ENCODE measurements at regions not wholly inside any gene's neighbourhood (a gene's known extent, or its start where the extent isn't known, plus 50 kb on each side); places are given as distances from the start of the nearest gene placed in this dataset.

- DNase-seq: no peak
Measured at GRCh38 chr11:32273931-32274330, 161.4 kb downstream of the WT1 start.

DNA sequence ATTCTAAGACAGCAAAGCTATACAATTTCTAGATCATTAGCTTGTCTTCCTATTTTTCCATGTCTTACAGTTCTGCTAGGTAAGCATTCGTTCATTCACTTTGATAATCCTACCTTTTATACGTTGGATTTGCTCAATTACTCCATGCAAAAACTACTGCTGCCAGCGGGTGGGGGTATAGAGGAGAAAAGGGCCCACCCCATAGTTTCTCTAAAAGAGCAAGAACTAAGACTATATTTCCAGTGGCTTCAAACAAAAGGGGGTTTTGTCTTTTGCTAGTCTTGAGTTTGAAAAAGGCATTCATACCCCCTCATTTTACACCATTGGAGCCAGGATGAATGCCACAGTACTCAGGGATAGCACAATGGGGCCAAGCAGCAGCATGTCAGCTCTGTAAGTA is 155.7 kb downstream of the WT1 start:
- DNase-seq: no peak

- no peak for DNase-seq
Measured at GRCh38 chr11:32280339-32280738, 155.0 kb downstream of the WT1 start.

DNA sequence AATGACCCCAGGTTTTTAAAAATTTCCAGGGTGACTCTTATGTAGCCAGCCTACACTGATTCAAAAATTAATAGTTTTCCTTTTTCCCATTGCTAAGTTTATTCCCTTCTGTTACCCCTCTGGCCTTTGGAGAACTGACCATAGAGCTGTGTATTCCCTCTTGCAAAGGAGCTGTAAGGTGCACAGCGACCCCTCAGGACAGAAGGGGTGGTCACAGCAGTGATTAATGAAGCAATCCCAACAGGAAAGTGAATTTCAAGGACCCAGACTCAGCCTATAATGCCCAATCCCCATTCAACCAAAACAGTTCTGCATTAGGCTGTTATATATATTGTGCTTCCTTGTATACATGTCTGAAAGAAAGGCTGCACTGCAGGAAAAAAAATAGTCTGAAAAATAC is 147.1 kb downstream of the WT1 start:
- no peak for DNase-seq

DNA sequence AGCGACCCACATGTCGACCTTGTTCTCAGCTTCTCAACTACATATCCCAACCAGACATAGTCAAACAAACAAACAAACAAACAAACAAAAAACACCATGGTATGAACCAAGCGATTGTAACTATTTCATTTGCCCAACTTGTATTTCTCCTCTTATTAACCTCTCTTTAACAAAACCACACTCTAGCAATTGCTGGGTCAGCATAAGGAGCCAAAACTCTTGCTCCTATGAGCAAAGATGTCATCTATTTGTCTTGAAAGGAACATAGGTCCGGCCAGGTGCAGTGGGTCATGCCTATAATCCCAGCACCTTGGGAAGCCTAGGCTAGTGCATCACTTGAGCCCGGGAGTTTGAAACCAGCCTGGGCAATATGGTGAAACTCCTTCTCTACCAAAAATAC is 145.6 kb downstream of the WT1 start:
- no peak for DNase-seq

- no peak for DNase-seq
Measured at GRCh38 chr11:32290783-32291182, 144.6 kb downstream of the WT1 start.

DNA sequence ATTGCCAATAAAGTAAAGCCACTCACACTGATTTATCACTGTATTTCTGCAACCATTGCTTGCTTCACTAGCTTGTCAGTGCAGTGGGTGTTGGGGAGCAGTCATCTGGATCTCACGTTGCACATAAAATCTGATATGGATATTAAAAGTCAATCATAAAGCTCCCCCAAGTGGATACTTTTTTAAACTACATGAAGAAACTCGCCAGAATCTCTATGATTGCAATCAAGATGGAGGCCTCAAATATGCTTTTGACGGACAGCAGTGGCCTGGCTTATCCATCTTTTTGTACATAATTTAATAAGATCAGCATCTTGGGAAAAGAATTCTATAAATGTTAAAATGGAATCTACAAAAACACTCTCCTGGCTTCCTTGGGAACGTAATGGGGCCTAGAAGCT is 137.7 kb downstream of the WT1 start:
- peak; percentile 21 for DNase-seq

DNA sequence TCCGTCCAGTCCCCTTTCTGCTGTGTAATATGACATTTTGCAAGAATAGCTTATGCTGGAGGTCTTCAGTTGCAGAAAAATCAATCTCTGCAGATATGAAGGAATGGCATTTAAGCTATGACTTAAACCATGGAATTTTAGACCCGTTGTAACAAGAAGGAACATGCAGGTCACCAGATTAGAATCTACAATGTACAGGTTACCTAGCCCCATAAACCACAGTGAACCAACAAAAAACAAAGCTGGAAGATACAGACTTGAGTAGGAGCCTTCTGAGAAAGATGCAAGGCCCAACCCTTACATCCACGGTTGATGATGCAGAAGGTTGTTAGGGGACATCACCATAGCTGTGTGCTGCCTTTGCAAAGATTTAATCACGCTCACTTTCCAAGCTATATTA is 132.5 kb downstream of the WT1 start:
- DNase-seq: no peak

DNA sequence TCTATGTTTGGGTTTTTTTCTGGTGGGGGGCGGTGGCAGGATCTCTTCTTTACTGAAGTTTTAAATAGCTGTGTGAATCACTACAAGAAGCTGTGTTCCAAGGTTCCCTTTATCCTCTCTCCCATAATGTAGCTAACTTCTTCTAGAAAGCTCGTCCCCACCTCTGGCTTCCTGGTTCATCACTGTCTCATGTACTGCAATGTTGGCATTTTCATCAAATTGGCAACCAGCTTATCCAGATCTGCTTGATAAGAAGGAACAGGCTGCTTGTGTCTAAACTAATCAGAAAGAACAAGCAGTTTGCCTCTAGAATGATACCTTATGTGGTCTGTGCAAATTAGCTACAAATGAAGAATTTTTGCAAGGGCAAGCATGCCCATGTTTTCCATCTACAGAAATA is 130.8 kb downstream of the WT1 start:
- DNase-seq: no peak

GRCh38 chr11:32305460-32305859 is 129.9 kb downstream of the WT1 start:
- DNase-seq: no peak

GRCh38 chr11:32307471-32307870 is 127.9 kb downstream of the WT1 start:
- no peak for DNase-seq

DNA sequence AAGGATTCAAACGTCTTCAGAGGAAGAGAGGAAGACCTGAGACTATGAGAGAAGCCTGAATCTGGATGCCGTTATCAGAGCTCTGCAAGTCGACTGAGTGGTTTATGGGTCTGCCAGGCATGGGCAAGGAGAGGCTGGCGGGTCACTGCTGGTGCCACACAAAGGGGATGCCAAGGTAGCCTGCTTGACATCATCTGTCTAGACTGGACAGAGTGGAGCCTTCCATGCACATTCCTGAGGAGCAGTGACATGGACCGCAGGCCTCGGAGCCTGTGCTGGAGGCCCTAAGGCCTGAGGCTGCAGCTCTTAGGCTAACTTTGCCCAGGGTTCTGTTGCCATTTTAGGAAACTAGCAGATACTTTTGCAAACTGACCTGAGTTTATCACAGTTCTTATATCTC is 127.4 kb downstream of the WT1 start:
- no peak for DNase-seq

DNA sequence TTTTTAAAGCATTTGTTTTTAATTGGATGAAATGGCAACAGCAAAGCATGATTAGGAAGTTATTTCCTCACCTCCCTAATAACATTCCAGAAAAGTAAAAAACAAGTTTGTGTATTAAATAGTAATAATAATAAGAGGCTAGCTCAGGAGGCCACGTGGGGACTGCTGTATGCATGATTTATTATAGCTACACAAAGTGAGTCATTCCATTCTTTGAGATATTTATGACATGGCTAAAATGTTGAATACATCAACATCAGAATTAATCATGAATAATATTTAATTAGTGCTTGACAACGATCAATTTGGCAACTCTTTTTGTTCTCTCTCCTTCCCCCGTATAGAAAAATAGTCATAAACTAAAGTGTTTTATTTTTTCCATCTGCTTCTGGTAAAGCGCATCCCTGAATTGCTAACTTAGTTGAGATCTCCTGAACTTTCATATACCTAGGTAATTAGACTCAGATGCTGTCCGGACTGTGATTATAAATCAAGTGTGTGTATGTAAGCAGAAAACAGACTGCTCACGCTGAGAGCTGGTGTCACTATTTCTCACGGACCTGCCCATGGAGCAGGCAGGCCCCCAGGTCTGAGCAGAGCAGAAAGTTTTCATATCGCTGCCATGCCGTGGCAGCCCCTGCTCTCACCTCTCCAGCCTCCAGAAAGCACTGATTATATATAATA is 125.7 kb downstream of the WT1 start:
- DNase-seq: no peak

DNA sequence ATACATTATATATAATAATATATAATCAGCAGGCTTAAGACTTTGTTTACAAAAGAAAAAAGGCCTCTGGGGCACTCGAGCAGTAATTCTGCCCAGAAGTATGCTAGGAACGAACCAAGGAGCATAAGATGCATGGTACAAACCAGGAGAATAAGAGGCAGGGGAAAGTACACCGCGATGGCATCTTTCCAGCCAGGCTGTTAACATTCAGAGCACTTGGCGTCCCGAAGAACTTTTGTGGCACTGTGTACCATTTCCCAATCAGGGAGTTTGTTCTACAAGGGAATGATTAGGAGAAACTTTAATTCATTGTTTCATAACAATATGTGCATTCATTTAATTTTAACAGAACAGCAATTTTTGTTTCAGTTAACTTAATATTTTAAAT is 125.1 kb downstream of the WT1 start:
- DNase-seq: no peak

DNA sequence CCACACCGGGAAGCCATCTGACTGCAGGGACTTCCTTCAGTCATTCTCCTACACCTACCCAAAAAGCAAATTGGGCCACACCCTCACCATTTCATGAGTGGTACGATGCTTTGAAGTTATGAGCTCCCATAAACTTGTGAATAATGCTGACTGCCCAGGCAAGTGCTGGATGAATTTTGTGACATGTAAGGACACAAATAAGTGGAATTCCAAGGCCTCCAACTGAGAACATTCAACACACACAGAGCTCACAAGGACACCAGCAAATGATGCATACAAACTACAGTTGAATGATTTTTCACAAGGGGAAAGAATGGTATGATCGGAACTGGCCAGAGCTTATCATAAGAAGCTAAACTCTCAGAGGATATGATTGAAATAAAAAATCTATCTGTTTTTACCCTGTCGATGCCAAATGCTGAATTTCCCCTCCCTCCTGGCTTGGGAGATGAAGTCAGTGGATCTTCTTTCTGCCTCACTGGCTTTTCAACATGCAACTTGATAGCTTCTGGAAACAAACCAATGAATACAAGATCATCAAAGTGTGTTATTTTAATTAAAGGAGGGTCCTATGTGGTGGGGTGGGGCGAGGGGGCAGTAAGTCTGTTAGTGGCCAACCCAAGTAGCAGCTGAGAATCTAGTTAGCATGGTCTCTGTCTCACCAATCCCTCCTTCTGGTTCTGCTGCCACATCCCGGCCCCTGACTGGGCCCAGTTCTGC is 123.8 kb downstream of the WT1 start:
- no peak for DNase-seq

GRCh38 chr11:32312206-32312817 is 123.0 kb downstream of the WT1 start:
- no peak for DNase-seq

DNA sequence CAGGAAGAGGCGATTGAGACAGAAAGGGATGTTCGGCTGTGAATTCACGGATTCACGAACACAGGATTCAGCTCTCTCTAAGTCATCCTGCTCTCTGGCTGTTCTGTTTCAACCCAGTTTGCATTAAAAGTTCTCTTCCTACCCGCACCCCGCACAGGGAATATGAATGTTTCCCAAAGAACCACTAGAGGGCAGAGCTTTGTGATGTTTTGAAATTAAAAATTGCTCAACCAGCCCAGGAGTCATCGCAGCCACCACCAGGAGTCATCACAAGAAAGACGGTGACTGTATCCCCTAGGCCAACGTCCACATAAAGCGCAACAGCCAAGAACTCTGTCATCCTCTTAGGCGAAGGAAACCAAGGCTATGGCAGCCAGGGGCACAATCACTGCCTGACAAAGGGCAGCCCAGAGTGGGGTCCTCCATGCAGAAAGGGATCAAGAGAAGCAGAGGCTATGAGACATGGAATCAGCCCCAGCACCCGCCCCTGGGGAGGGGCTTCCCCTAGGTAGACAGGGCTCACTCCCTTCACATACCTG is 122.4 kb downstream of the WT1 start:
- DNase-seq: no peak

DNA sequence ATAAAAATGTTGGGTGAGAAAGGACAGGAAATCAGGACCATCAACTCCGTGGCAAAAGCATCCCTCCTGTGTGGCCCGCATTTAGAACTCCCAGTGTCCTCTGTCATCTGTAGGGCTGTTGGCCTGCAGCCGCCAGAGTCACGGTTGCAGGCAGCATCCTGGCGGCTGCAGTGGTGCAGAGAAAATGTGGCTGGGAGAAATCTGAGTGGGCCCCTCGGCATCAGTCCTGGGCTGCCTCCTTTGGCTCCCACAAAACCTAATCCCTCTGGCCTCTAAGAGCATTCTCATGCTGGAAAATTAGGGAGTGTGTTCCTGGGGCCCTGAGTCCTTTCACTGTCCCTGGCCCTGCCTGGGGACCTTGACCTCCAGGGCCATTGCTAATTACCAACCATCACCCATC is 121.9 kb downstream of the WT1 start:
- DNase-seq: no peak

GRCh38 chr11:32315121-32315520 is 120.2 kb downstream of the WT1 start:
- DNase-seq: no peak

GRCh38 chr11:32316232-32316631 is 119.1 kb downstream of the WT1 start:
- no peak for DNase-seq

DNA sequence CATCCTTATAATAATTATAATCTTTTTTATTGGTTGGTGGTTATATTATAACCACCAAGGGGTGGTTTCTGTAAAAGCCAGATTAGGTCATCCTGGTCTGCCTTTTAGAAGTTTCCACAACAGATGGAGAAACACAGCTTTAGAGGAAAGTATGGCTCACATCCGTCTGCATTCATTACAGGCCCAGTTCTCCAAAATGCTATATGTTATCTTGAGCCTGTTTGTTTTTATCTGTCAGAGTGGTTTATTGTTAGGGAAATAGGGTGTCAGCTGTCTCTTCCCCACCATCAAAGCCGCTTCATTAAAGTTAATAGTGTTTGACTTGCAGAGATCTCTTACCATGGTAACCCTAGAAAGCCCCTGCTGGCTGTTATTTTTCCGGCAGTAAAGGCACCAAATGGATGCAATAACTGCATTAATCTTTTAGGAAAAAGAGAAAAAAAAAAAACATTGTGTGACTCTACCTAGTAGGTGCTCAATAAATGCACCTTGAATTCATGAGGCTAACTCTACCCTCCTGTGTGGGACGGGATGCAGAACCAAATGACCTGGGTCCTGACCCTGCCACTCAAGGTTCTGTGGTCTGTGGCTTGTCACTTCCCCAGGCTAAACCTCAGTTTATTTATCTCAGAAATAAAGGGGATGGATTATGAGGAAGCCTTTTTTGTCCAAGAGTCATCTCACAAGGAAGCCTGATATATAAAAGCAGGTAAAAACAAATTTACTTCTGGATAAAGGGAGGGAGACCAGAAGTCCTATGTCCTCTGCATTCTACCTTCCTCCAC is 118.3 kb downstream of the WT1 start:
- DNase-seq: no peak

- no peak for DNase-seq
Measured at GRCh38 chr11:32317643-32318042, 117.7 kb downstream of the WT1 start.
